ENCODE measurements at regions not wholly inside any gene's neighbourhood (a gene's known extent, or its start where the extent isn't known, plus 50 kb on each side); places are given as distances from the start of the nearest gene placed in this dataset.

DNA sequence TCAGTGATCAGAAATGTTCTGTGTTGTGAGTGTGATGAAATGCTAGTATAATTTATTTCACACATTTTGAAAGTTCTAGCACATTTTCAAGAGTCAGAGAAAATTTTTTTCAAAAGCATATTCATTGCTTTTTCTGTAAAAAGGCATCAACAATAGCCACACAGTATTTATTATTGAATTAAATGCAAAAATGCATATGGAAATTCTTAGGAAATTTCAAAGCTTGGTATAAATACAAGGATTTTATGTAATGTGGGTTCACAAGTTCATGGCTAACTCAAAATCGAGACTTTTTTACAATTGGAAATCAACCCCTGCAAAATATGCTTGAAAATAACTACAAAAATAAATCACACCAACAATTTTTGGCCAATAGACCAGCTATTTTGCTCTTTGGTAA lies 302.0 kb upstream of the ECI2 start:
- no peak for FAIRE-seq
- CTCF ChIA-PET: no interaction called here
- dilution Hi-C loops (cut with MboI; ENCODE audit: extremely low pct_ligation_motif_present, low sequenced_read_pairs): no loop called here

DNA sequence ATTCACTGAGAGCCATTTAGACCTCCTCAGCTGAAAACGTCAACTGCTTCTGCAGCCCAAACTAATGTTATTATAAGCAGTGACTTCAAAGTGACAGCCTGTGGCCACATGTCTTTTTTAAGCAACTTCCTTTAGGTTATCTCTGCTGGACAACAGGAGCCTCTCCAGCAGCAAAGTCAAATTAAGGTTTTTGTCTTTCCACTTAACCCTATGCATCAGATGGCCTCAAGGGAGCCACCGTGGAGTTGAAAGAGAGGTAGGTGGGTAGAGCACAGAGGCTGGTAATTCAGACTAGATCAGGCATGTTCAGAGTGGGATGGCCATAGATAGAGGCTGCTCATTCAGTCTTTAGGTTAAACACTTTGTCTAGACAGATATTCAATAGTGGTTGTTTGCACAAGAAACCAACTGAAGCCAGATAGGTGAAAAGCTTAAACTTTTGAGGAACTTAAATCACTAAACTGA lies 300.6 kb upstream of the ECI2 start:
- intact Hi-C loops (cut with micrococcal nuclease): no loop called here
- FAIRE-seq: no peak

More for the DNA sequence above, 302.0 kb upstream of the ECI2 start:
- Histone ChIP-seq H3K9ac (replicated peaks; ENCODE audit: extremely low read depth, insufficient read depth, low read length) (no peak overlapping the region), H3K9me3 (replicated peaks; ENCODE audit: control insufficient read depth, insufficient read depth, low read length) (no peaks in the 10 kb centered on the region), H3K27ac (ENCODE audit: insufficient read depth, low read depth, low read length) (no peak overlapping the region), H2AFZ (ENCODE audit: low read depth, low read length) (no peak overlapping the region), H3K4me3 (replicated peaks in 1 of 3; ENCODE audit: insufficient read depth in 1 of 3, low read depth in 1 of 3, low read length in 3 of 3) (no peak overlapping the region), H4K20me1 (replicated peaks; ENCODE audit: control insufficient read depth, extremely low read depth, insufficient read depth, low read length) (no peaks in the 10 kb centered on the region), H3K4me2 (ENCODE audit: insufficient read depth, low read length) (no peak overlapping the region), H3K79me2 (ENCODE audit: control insufficient read depth, insufficient read depth, low read length) (no peaks in the 10 kb centered on the region), H3K4me1 (ENCODE audit: control insufficient read depth, extremely low read depth, insufficient read depth, low read length) (no peaks in the 10 kb centered on the region), H3K9me1 (replicated peaks; ENCODE audit: control insufficient read depth, extremely low read depth, insufficient read depth, low read length) (no peaks in the 10 kb centered on the region), H3K27me3 (ENCODE audit: control insufficient read depth in 2 of 2, insufficient read depth in 2 of 2, low read length in 2 of 2) (no peaks in the 10 kb centered on the region), H3K36me3 (ENCODE audit: control insufficient read depth in 2 of 2, extremely low read depth in 1 of 2, insufficient read depth in 2 of 2, low read length in 2 of 2) (no peaks in the 10 kb centered on the region)
- POLR2A ChIA-PET: no interaction called here
- no peak for DNase-seq (ENCODE audit: low read depth, low spot score)
- no TSS peak for BruUV-seq (replicated peaks)
- TF ChIP-seq MYC (IDR thresholded peaks at IDR 0.05; ENCODE audit: low read depth, low read length) (no peak), POLR2A (IDR thresholded peaks at IDR 0.05; ENCODE audit: low read depth, low read length) (no peak), POLR2AphosphoS5 (IDR thresholded peaks at IDR 0.05; ENCODE audit: insufficient read depth, low read depth, low read length) (no peak), EZH2 (IDR thresholded peaks at IDR 0.05; ENCODE audit: borderline replicate concordance, low read depth, low read length, severe bottlenecking) (no peak), FOS (IDR thresholded peaks at IDR 0.05; ENCODE audit: borderline replicate concordance, insufficient read depth, low read length) (no peak)
- TF ChIP-seq, protein P1, sequence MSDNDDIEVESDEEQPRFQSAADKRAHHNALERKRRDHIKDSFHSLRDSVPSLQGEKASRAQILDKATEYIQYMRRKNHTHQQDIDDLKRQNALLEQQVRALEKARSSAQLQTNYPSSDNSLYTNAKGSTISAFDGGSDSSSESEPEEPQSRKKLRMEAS (IDR thresholded peaks at IDR 0.05; ENCODE audit: insufficient read depth, insufficient read length): no peak
- intact Hi-C loops (cut with micrococcal nuclease): no loop called here

More for the DNA sequence above, 300.6 kb upstream of the ECI2 start:
- no peaks in the 10 kb centered on the region for H3K36me3 ChIP-seq (ENCODE audit: control insufficient read depth in 2 of 2, extremely low read depth in 1 of 2, insufficient read depth in 2 of 2, low read length in 2 of 2)
- no TSS peak for BruUV-seq (replicated peaks)
- no peak overlapping the region for H3K4me3 ChIP-seq (replicated peaks in 1 of 3; ENCODE audit: insufficient read depth in 1 of 3, low read depth in 1 of 3, low read length in 3 of 3)
- no peaks in the 10 kb centered on the region for H3K9me1 ChIP-seq (replicated peaks; ENCODE audit: control insufficient read depth, extremely low read depth, insufficient read depth, low read length)
- H3K4me2 ChIP-seq (ENCODE audit: insufficient read depth, low read length): no peak overlapping the region
- POLR2A ChIA-PET: no interaction called here
- dilution Hi-C loops (cut with MboI; ENCODE audit: extremely low pct_ligation_motif_present, low sequenced_read_pairs): no loop called here
- no peaks in the 10 kb centered on the region for H3K79me2 ChIP-seq (ENCODE audit: control insufficient read depth, insufficient read depth, low read length)
- H3K9ac ChIP-seq (replicated peaks; ENCODE audit: extremely low read depth, insufficient read depth, low read length): no peak overlapping the region
- H3K27ac ChIP-seq (ENCODE audit: insufficient read depth, low read depth, low read length): no peak overlapping the region
- H4K20me1 ChIP-seq (replicated peaks; ENCODE audit: control insufficient read depth, extremely low read depth, insufficient read depth, low read length): no peaks in the 10 kb centered on the region
- no peaks in the 10 kb centered on the region for H3K4me1 ChIP-seq (ENCODE audit: control insufficient read depth, extremely low read depth, insufficient read depth, low read length)
- H2AFZ ChIP-seq (ENCODE audit: low read depth, low read length): no peak overlapping the region
- H3K9me3 ChIP-seq (replicated peaks; ENCODE audit: control insufficient read depth, insufficient read depth, low read length): no peaks in the 10 kb centered on the region
- DNase-seq (ENCODE audit: low read depth, low spot score): no peak
- TF ChIP-seq POLR2A (IDR thresholded peaks at IDR 0.05; ENCODE audit: low read depth, low read length): no peak
- TF ChIP-seq EZH2 (IDR thresholded peaks at IDR 0.05; ENCODE audit: borderline replicate concordance, low read depth, low read length, severe bottlenecking): no peak
- CTCF ChIA-PET: interaction anchor here (1.0 to 1.4 kb wide), 2 partner anchors 15 to 39 kb away, joined by 3 read pairs; no protein-coding TSS in a partner anchor
- H3K27me3 ChIP-seq (ENCODE audit: control insufficient read depth in 2 of 2, insufficient read depth in 2 of 2, low read length in 2 of 2): no peaks in the 10 kb centered on the region
